ENCODE measurements at regions not wholly inside any gene's neighbourhood (a gene's known extent, or its start where the extent isn't known, plus 50 kb on each side); places are given as distances from the start of the nearest gene placed in this dataset.

DNA sequence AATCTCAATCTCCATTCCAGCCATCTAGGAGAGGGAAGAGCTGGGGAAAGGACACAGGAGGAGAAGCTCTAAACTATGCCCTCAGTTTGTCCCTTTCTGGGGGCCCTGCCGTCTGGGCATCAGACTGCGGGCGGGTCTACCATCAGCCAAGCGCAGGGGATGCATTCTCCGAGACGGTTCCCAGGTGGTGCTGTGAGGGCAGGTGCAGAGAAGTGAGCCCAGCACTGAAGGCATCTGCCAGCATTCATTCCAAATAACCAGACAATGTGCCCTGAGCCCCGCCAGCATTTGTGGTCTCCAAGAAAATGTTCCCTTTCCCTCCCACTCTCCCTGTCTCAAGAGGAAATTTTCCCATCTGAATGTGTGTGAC lies 265.7 kb downstream of the XXYLT1 start:
- ChIA-PET POLR2A (ENCODE audit: low non-redundant PET) (no interaction called here), CTCF (no interaction called here)
- H3K36me3 ChIP-seq (ENCODE audit: insufficient read depth, low read length, poor library complexity, severe bottlenecking): no peaks in the 10 kb centered on the region
- TF ChIP-seq, protein P1, sequence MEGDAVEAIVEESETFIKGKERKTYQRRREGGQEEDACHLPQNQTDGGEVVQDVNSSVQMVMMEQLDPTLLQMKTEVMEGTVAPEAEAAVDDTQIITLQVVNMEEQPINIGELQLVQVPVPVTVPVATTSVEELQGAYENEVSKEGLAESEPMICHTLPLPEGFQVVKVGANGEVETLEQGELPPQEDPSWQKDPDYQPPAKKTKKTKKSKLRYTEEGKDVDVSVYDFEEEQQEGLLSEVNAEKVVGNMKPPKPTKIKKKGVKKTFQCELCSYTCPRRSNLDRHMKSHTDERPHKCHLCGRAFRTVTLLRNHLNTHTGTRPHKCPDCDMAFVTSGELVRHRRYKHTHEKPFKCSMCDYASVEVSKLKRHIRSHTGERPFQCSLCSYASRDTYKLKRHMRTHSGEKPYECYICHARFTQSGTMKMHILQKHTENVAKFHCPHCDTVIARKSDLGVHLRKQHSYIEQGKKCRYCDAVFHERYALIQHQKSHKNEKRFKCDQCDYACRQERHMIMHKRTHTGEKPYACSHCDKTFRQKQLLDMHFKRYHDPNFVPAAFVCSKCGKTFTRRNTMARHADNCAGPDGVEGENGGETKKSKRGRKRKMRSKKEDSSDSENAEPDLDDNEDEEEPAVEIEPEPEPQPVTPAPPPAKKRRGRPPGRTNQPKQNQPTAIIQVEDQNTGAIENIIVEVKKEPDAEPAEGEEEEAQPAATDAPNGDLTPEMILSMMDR (conservative IDR thresholded peaks at IDR 0.05; ENCODE audit: low read depth, low read length): no peak
- no peak for TF ChIP-seq EZH2 (IDR thresholded peaks at IDR 0.05; ENCODE audit: borderline replicate concordance, low read depth, low read length, poor library complexity, severe bottlenecking)
- H3K9me3 ChIP-seq (ENCODE audit: low read depth, low read length, poor library complexity, severe bottlenecking): no peaks in the 10 kb centered on the region
- H3K27me3 ChIP-seq (replicated peaks; ENCODE audit: insufficient read depth, low read depth, low read length, poor library complexity): no peaks in the 10 kb centered on the region
- no peak overlapping the region for H3K4me3 ChIP-seq (ENCODE audit: low read depth, low read length, poor library complexity, severe bottlenecking)
- no peak for DNase-seq (ENCODE audit: low spot score)
- H3K4me1 ChIP-seq (ENCODE audit: insufficient read depth, low read length, poor library complexity, severe bottlenecking): peaks cover 51% of the 10 kb centered on the region
- intact Hi-C loops (cut with micrococcal nuclease; ENCODE audit: unreplicated experiment): no loop called here
- no TSS peak for BruUV-seq (replicated peaks)
- no peak overlapping the region for H3K27ac ChIP-seq (ENCODE audit: low read depth, low read length, poor library complexity, severe bottlenecking)

DNA sequence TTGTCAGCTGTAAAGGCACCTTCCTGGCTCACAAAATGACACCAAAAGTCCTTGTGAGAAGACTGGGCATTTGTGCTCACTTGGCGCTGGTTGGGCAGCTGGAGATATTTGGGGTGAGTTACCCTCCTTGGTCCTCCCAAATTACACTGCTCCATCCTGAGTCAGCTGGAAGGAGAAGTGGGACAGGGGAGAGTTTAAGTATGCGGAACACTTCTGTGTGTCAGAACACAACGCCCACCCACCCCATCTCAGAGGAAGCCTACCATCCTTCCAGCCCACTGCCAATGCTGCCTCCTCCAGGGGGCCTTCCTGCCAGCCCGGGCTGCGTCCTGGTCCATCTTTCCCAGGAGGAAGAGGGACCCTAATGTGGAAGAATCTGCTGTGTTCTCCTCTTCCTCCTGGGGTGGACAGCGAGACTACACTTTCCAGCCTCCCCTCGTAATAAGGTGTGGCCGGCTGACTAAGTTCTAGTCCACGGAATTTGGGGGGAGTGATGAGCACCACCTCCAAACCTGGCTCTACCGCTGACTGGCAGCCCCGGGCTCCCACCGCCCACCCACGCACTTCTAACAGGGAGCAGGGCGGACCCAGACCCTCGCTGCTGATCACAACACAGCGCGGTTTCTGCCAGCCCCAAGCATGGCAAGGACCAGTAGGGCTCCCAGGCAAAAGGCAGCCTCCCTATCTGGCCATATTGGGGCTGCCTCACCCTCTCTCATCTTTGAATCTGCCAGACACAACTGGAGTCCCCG lies 265.0 kb downstream of the XXYLT1 start:
- DNase-seq (ENCODE audit: low spot score): no peak
- no peaks in the 10 kb centered on the region for H3K9me3 ChIP-seq (ENCODE audit: low read depth, low read length, poor library complexity, severe bottlenecking)
- H3K4me3 ChIP-seq (ENCODE audit: low read depth, low read length, poor library complexity, severe bottlenecking): no peak overlapping the region
- ChIA-PET CTCF (no interaction called here), POLR2A (ENCODE audit: low non-redundant PET) (no interaction called here)
- no peaks in the 10 kb centered on the region for H3K36me3 ChIP-seq (ENCODE audit: insufficient read depth, low read length, poor library complexity, severe bottlenecking)
- no peak overlapping the region for H3K27ac ChIP-seq (ENCODE audit: low read depth, low read length, poor library complexity, severe bottlenecking)
- TF ChIP-seq, protein P1 (conservative IDR thresholded peaks at IDR 0.05; ENCODE audit: low read depth, low read length): no peak
- TF ChIP-seq EZH2 (IDR thresholded peaks at IDR 0.05; ENCODE audit: borderline replicate concordance, low read depth, low read length, poor library complexity, severe bottlenecking): no peak
- intact Hi-C loops (cut with micrococcal nuclease; ENCODE audit: unreplicated experiment): no loop called here
- BruUV-seq (replicated peaks): no TSS peak
- no peaks in the 10 kb centered on the region for H3K27me3 ChIP-seq (replicated peaks; ENCODE audit: insufficient read depth, low read depth, low read length, poor library complexity)
- peaks cover 49% of the 10 kb centered on the region for H3K4me1 ChIP-seq (ENCODE audit: insufficient read depth, low read length, poor library complexity, severe bottlenecking)

DNA sequence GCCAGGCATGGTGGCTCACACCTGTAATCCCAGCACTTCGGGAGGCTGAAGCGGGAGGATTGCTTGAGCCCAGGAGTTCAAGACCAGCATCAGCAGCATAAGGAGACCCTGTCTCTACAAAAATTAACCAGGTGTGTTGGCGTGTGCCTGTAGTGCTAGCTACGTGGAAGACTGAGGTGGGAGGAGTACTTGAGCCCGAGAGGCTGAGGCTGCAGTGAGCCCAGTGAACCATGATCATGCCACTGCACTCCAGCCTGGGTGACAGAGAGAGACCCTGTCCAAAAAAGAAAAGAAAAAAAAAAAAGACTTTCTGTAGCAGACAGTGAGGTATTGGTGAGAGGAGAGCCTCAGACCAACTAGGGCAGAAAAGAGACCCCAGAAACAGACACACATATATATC lies 263.8 kb downstream of the XXYLT1 start:
- no peaks in the 10 kb centered on the region for H3K36me3 ChIP-seq (ENCODE audit: insufficient read depth, low read length, poor library complexity, severe bottlenecking)
- H3K4me1 ChIP-seq (ENCODE audit: insufficient read depth, low read length, poor library complexity, severe bottlenecking): peaks cover 37% of the 10 kb centered on the region
- ChIA-PET CTCF (interaction anchor here (0.5 kb wide), 1 partner anchor 42 kb away, joined by 4 read pairs; no protein-coding TSS in a partner anchor), POLR2A (ENCODE audit: low non-redundant PET) (no interaction called here)
- no peaks in the 10 kb centered on the region for H3K9me3 ChIP-seq (ENCODE audit: low read depth, low read length, poor library complexity, severe bottlenecking)
- intact Hi-C loops (cut with micrococcal nuclease; ENCODE audit: unreplicated experiment): no loop called here
- no peaks in the 10 kb centered on the region for H3K27me3 ChIP-seq (replicated peaks; ENCODE audit: insufficient read depth, low read depth, low read length, poor library complexity)
- DNase-seq (ENCODE audit: low spot score): no peak
- H3K27ac ChIP-seq (ENCODE audit: low read depth, low read length, poor library complexity, severe bottlenecking): no peak overlapping the region
- BruUV-seq (replicated peaks): no TSS peak
- TF ChIP-seq, protein P1 (conservative IDR thresholded peaks at IDR 0.05; ENCODE audit: low read depth, low read length): no peak
- no peak for TF ChIP-seq EZH2 (IDR thresholded peaks at IDR 0.05; ENCODE audit: borderline replicate concordance, low read depth, low read length, poor library complexity, severe bottlenecking)
- H3K4me3 ChIP-seq (ENCODE audit: low read depth, low read length, poor library complexity, severe bottlenecking): no peak overlapping the region
